Esophagus squamous epithelium (tissue), 5 donors: ENCODE measurements at regions not wholly inside any gene's neighbourhood (a gene's known extent, or its start where the extent isn't known, plus 50 kb on each side); places are given as distances from the start of the nearest gene placed in this dataset.

Experiments
- DNase-seq: peaks from one replicate; lab custom pipeline; 2025; lab: John Stamatoyannopoulos, UW
- H3K27ac ChIP-seq, 4 donors: fragments of 200-600 bp; sonication (generic); one replicate each; pipeline ENCODE4 v1.5.1; 2016 to 2019; ENCODE audit warnings: mild to moderate bottlenecking in 1 of 4
- H3K27me3 ChIP-seq, 4 donors: fragments of 200-600 bp; sonication (generic); 1 replicate in 3 of 4; 2 replicates in 1 of 4; pipeline versions ENCODE4 v1.5.1 to v1.6.0; 2017 to 2021; ENCODE audit warnings: antibody characterized with exemption in 1 of 4
- H3K36me3 ChIP-seq, 3 donors: fragments of 200-600 bp; sonication (generic); one replicate each; pipeline ENCODE4 v1.5.1; 2016 to 2019
- H3K4me1 ChIP-seq, 3 donors: fragments of 200-600 bp; sonication (generic); one replicate each; pipeline ENCODE4 v1.5.1; 2017 to 2019
- H3K4me3 ChIP-seq, 4 donors: fragments of 200-600 bp; sonication (generic); 1 replicate in 3 of 4; 2 replicates in 1 of 4; pipeline ENCODE4 v1.5.1; 2016 to 2019; ENCODE audit warnings: mild to moderate bottlenecking in 2 of 4, moderate library complexity in 1 of 4
- H3K9me3 ChIP-seq, 3 donors: fragments of 200-600 bp; sonication (generic); one replicate each; pipeline ENCODE4 v1.5.1; 2016 to 2019
- POLR2A ChIP-seq, 4 donors: fragments of 450-650 bp; IDR thresholded peaks; one replicate each; pipeline ENCODE4 v1.6.1; 2017; ENCODE audit warnings: antibody characterized with exemption in 4 of 4, mild to moderate bottlenecking in 4 of 4, moderate library complexity in 3 of 4
- WGBS, 2 donors: methylation state at CpG; one replicate each; pipeline ENCODE4 v1.1.5; 2018; 5-methylcytosine and 5-hydroxymethylcytosine counted together
- intact Hi-C: fragments of 100-400 bp; cut with DNase I; formaldehyde crosslinking; loops from one replicate; pipeline ENCODE4 v1.15.0; 2022
- TF ChIP-seq, protein P1 (sequence below), 6 experiments: fragments of 450-650 bp in 4 of 6; fragments of 200-600 bp in 2 of 6; sonication (generic) in 2 of 6; IDR thresholded peaks; one replicate each; pipeline ENCODE4 v1.5.1; 2016 to 2019; ENCODE audit warnings: antibody characterized with exemption in 6 of 6, mild to moderate bottlenecking in 4 of 6, moderate library complexity in 4 of 6
- donor health status: DM: yes; HTN: yes; CAD: no.

- Histone ChIP-seq H3K4me3 (no peak overlapping the region), H3K27ac (no peak overlapping the region), H3K9me3 (no peaks in the 10 kb centered on the region), H3K27me3 (no peaks in the 10 kb centered on the region), H3K36me3 (no peaks in the 10 kb centered on the region), H3K4me1 (no peaks in the 10 kb centered on the region)
- DNase-seq: no peak
- TF ChIP-seq, protein P1, sequence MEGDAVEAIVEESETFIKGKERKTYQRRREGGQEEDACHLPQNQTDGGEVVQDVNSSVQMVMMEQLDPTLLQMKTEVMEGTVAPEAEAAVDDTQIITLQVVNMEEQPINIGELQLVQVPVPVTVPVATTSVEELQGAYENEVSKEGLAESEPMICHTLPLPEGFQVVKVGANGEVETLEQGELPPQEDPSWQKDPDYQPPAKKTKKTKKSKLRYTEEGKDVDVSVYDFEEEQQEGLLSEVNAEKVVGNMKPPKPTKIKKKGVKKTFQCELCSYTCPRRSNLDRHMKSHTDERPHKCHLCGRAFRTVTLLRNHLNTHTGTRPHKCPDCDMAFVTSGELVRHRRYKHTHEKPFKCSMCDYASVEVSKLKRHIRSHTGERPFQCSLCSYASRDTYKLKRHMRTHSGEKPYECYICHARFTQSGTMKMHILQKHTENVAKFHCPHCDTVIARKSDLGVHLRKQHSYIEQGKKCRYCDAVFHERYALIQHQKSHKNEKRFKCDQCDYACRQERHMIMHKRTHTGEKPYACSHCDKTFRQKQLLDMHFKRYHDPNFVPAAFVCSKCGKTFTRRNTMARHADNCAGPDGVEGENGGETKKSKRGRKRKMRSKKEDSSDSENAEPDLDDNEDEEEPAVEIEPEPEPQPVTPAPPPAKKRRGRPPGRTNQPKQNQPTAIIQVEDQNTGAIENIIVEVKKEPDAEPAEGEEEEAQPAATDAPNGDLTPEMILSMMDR (IDR thresholded peaks at IDR 0.05): no peak
- no peak for TF ChIP-seq POLR2A (IDR thresholded peaks at IDR 0.05)
- 18 to 28% methylated on average over 1 of the region's 1 CpG for WGBS, 2 donors
- intact Hi-C loops: no loop called here
These were observed 2274.1 kb downstream of the MAT2B start for GRCh38 chr5:165779505-165779904.

- H3K4me3 ChIP-seq: no peak overlapping the region
- no peaks in the 10 kb centered on the region for H3K36me3 ChIP-seq
- no peak for TF ChIP-seq POLR2A (IDR thresholded peaks at IDR 0.05)
- TF ChIP-seq, protein P1 (IDR thresholded peaks at IDR 0.05): no peak
- no peak for DNase-seq
- intact Hi-C loops: no loop called here
- no peaks in the 10 kb centered on the region for H3K9me3 ChIP-seq
- no peaks in the 10 kb centered on the region for H3K27me3 ChIP-seq
- H3K4me1 ChIP-seq: no peaks in the 10 kb centered on the region
- 82 to 89% methylated on average over 5 of the region's 5 CpGs for WGBS, 2 donors
- H3K27ac ChIP-seq: no peak overlapping the region
These were observed 2275.5 kb downstream of the MAT2B start for GRCh38 chr5:165780901-165781300.

GRCh38 chr5:165781738-165782137, 2276.3 kb downstream of the MAT2B start:
- Histone ChIP-seq H3K27me3 (no peaks in the 10 kb centered on the region), H3K4me1 (no peaks in the 10 kb centered on the region), H3K9me3 (no peaks in the 10 kb centered on the region), H3K27ac (no peak overlapping the region), H3K4me3 (no peak overlapping the region), H3K36me3 (no peaks in the 10 kb centered on the region)
- 41 to 59% methylated on average over 4 of the region's 4 CpGs for WGBS, 2 donors
- TF ChIP-seq, protein P1 (IDR thresholded peaks at IDR 0.05): no peak
- TF ChIP-seq POLR2A (IDR thresholded peaks at IDR 0.05): no peak
- DNase-seq: no peak
- intact Hi-C loops: no loop called here

DNA sequence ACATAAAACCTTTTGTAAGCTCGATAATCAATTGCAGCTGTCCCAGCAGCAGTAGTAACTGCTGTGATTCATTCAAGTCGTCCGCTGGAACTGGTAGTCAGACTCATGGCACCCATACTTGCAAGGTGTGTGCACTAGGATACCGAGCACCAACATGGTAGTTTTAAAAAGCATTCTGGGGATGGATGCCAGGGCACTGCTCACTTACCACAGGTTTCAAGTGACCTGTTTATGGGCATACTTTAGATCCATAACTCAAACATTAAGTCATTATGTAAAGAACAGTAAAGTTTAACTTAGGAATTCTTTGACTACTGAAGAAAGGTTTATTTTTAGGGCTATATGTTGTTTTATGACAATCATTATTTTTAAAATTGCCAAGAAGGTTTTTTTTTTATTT, 2277.6 kb downstream of the MAT2B start:
- 69 to 89% methylated on average over 2 to 4 of the region's 4 CpGs for WGBS, 2 donors
- no peak for DNase-seq
- Histone ChIP-seq H3K9me3 (no peaks in the 10 kb centered on the region), H3K27ac (no peak overlapping the region), H3K4me1 (no peaks in the 10 kb centered on the region), H3K36me3 (no peaks in the 10 kb centered on the region), H3K4me3 (no peak overlapping the region), H3K27me3 (no peaks in the 10 kb centered on the region)
- intact Hi-C loops: no loop called here
- TF ChIP-seq POLR2A (IDR thresholded peaks at IDR 0.05): no peak
- TF ChIP-seq, protein P1 (IDR thresholded peaks at IDR 0.05): no peak

GRCh38 chr5:165786073-165786472, 2280.7 kb downstream of the MAT2B start:
- no peak for DNase-seq
- Histone ChIP-seq H3K27ac (no peak overlapping the region), H3K27me3 (no peaks in the 10 kb centered on the region), H3K36me3 (no peaks in the 10 kb centered on the region), H3K9me3 (no peaks in the 10 kb centered on the region), H3K4me3 (no peak overlapping the region), H3K4me1 (no peaks in the 10 kb centered on the region)
- intact Hi-C loops: no loop called here
- WGBS, 2 donors: 48 to 51% methylated on average over 3 of the region's 3 CpGs
- TF ChIP-seq, protein P1 (IDR thresholded peaks at IDR 0.05): no peak
- no peak for TF ChIP-seq POLR2A (IDR thresholded peaks at IDR 0.05)
